Chondrocyte (in vitro differentiated cells): ENCODE measurements at regions not wholly inside any gene's neighbourhood (a gene's known extent, or its start where the extent isn't known, plus 50 kb on each side); places are given as distances from the start of the nearest gene placed in this dataset.

Source experiments
- DNase-seq: peaks from one replicate; pipeline ENCODE4 v3.0.0; 2021; ENCODE audit warnings: mixed read lengths, low spot score
- H3K27ac Mint-ChIP-seq: one replicate; pipeline ENCODE4 v1.8.0; 2021; ENCODE audit warnings: mild to moderate bottlenecking, moderate library complexity, mixed read lengths; ENCODE audit not compliant: unreplicated experiment
- H3K27me3 Mint-ChIP-seq: 2 replicates; pipeline ENCODE4 v1.8.0; 2021; ENCODE audit warnings: low read depth, mixed read lengths
- H3K36me3 Mint-ChIP-seq: 2 replicates; pipeline ENCODE4 v1.8.0; 2021; ENCODE audit warnings: low read depth, mixed read lengths
- H3K4me1 Mint-ChIP-seq: 2 replicates; pipeline ENCODE4 v1.8.0; 2021; ENCODE audit warnings: low read depth, mild to moderate bottlenecking, mixed read lengths
- H3K4me3 Mint-ChIP-seq: one replicate; pipeline ENCODE4 v1.8.0; 2021; ENCODE audit warnings: mild to moderate bottlenecking, moderate library complexity, mixed read lengths; ENCODE audit not compliant: unreplicated experiment
- H3K9me3 Mint-ChIP-seq: 2 replicates; pipeline ENCODE4 v1.8.0; 2021; ENCODE audit warnings: low read depth, mixed read lengths
- CTCF ChIP-seq: fragments of 200-600 bp; sonication (generic); IDR thresholded peaks from 2 replicates; pipeline ENCODE4 v1.5.0; 2021; ENCODE audit warnings: antibody characterized with exemption, mild to moderate bottlenecking, moderate library complexity

GRCh38 chr9:107983181-107983603, 493.6 kb upstream of the KLF4 start:
- DNase-seq, result no peak
- no peak for TF ChIP-seq CTCF
- Mint-ChIP-seq H3K9me3 (no peaks in the 10 kb centered on the region), H3K27me3 (no peaks in the 10 kb centered on the region), H3K4me3 (no peak overlapping the region), H3K27ac (no peak overlapping the region), H3K4me1 (peaks cover 5% of the 10 kb centered on the region), H3K36me3 (no peaks in the 10 kb centered on the region)

- no peak overlapping the region for H3K27ac Mint-ChIP-seq
- no peak for DNase-seq
- H3K4me1 Mint-ChIP-seq, result peaks cover 5% of the 10 kb centered on the region
- no peaks in the 10 kb centered on the region for H3K36me3 Mint-ChIP-seq
- no peaks in the 10 kb centered on the region for H3K9me3 Mint-ChIP-seq
- no peaks in the 10 kb centered on the region for H3K27me3 Mint-ChIP-seq
- no peak for TF ChIP-seq CTCF
- H3K4me3 Mint-ChIP-seq, result no peak overlapping the region
Observed at GRCh38 chr9:107982745-107983144, 493.2 kb upstream of the KLF4 start.

- Mint-ChIP-seq H3K27ac (no peak overlapping the region), H3K27me3 (no peaks in the 10 kb centered on the region), H3K36me3 (no peaks in the 10 kb centered on the region), H3K4me3 (no peak overlapping the region), H3K4me1 (peaks cover 5% of the 10 kb centered on the region), H3K9me3 (no peaks in the 10 kb centered on the region)
- DNase-seq, result no peak
- no peak for TF ChIP-seq CTCF
Observed at GRCh38 chr9:107982001-107982400, 492.4 kb upstream of the KLF4 start.

GRCh38 chr9:107980984-107981383, 491.4 kb upstream of the KLF4 start:
- Mint-ChIP-seq H3K4me1 (peaks cover 5% of the 10 kb centered on the region), H3K36me3 (no peaks in the 10 kb centered on the region), H3K4me3 (no peak overlapping the region), H3K9me3 (no peaks in the 10 kb centered on the region), H3K27me3 (peaks cover 6% of the 10 kb centered on the region), H3K27ac (no peak overlapping the region)
- no peak for DNase-seq
- TF ChIP-seq CTCF, result no peak

- no peak for DNase-seq
- Mint-ChIP-seq H3K27ac (no peak overlapping the region), H3K36me3 (peaks cover 2% of the 10 kb centered on the region), H3K9me3 (no peaks in the 10 kb centered on the region), H3K4me1 (no peaks in the 10 kb centered on the region), H3K27me3 (peaks cover 22% of the 10 kb centered on the region), H3K4me3 (no peak overlapping the region)
- no peak for TF ChIP-seq CTCF
Observed at GRCh38 chr9:107976767-107977166, 487.2 kb upstream of the KLF4 start.
